Keratinocyte (primary cell): ENCODE measurements at regions not wholly inside any gene's neighbourhood (a gene's known extent, or its start where the extent isn't known, plus 50 kb on each side); places are given as distances from the start of the nearest gene placed in this dataset.
"Not testable (repeated sequence)": the region's sequence is repeated elsewhere in the genome, so short reads cannot be mapped to it uniquely, and the experiment has no call there.

ENCODE experiments used
- EZH2 ChIP-seq: IDR thresholded peaks from one replicate; pipeline ENCODE4 v1.6.1; 2012; ENCODE audit warnings: inconsistent platforms, mild to moderate bottlenecking, low read length, moderate library complexity
- TF ChIP-seq, protein P1 (sequence below), 3 experiments: IDR thresholded peaks in 1 of 3; conservative IDR thresholded peaks in 1 of 3; optimal IDR thresholded peaks in 1 of 3; 2 replicates in 2 of 3; 3 replicates in 1 of 3; pipeline versions ENCODE3 to v1.5.1; 2011; ENCODE audit warnings: low read length in 3 of 3, mild to moderate bottlenecking in 3 of 3, moderate library complexity in 2 of 3, control low read depth in 1 of 3, inconsistent platforms in 1 of 3; ENCODE audit not compliant: insufficient read depth in 2 of 3; ENCODE audit errors: extremely low read depth in 1 of 3

DNA sequence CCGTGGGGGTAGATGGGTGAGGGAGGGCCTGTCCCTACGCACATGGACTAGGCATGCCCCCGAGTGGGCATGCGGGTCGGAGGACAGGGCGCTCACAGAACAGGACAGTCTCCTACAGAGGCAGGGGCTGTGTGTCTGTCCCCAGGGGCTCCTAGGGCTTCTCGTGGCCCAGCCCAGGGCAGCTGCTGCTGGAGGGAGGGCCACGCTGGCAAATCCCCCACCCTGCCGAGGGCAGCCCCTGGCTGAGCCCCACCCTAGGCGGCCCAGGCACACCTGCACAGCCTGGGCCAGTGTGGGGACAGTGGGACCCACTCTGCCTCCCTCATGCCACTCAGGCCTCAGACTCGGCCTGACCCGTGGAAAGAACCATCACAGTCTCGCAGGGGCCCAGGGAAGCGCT lies 214.6 kb downstream of the TMEM121 start:
- TF ChIP-seq, protein P1, sequence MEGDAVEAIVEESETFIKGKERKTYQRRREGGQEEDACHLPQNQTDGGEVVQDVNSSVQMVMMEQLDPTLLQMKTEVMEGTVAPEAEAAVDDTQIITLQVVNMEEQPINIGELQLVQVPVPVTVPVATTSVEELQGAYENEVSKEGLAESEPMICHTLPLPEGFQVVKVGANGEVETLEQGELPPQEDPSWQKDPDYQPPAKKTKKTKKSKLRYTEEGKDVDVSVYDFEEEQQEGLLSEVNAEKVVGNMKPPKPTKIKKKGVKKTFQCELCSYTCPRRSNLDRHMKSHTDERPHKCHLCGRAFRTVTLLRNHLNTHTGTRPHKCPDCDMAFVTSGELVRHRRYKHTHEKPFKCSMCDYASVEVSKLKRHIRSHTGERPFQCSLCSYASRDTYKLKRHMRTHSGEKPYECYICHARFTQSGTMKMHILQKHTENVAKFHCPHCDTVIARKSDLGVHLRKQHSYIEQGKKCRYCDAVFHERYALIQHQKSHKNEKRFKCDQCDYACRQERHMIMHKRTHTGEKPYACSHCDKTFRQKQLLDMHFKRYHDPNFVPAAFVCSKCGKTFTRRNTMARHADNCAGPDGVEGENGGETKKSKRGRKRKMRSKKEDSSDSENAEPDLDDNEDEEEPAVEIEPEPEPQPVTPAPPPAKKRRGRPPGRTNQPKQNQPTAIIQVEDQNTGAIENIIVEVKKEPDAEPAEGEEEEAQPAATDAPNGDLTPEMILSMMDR (optimal IDR thresholded peaks at IDR 0.05 in 1 of 3, IDR thresholded peaks at IDR 0.05 in 1 of 3, conservative IDR thresholded peaks at IDR 0.05 in 1 of 3; ENCODE audit: extremely low read depth in 1 of 3, insufficient read depth in 2 of 3, low read length in 3 of 3) = not testable (repeated sequence)
- TF ChIP-seq EZH2 = not testable (repeated sequence)
